Immature natural killer cell (primary cell): ENCODE measurements at regions not wholly inside any gene's neighbourhood (a gene's known extent, or its start where the extent isn't known, plus 50 kb on each side); places are given as distances from the start of the nearest gene placed in this dataset.

Experiments used
- DNase-seq, 3 donors: peaks; one replicate each; pipeline ENCODE4 v3.0.0; 2022; ENCODE audit warnings: mixed read lengths in 1 of 3
- H3K27ac Mint-ChIP-seq, 6 donors: one replicate each; pipeline ENCODE4 v1.8.0; 2020; ENCODE audit warnings: mixed read lengths in 6 of 6, mild to moderate bottlenecking in 5 of 6, inconsistent platforms in 4 of 6, moderate library complexity in 3 of 6
- H3K27me3 Mint-ChIP-seq, 3 donors: one replicate each; pipeline ENCODE4 v1.8.0; 2020 to 2021; ENCODE audit warnings: low read depth in 3 of 3, mild to moderate bottlenecking in 3 of 3, mixed read lengths in 3 of 3, moderate library complexity in 3 of 3, inconsistent platforms in 1 of 3
- H3K36me3 Mint-ChIP-seq, 3 donors: one replicate each; pipeline ENCODE4 v1.8.0; 2020; ENCODE audit warnings: mixed read lengths in 3 of 3, inconsistent platforms in 2 of 3, mild to moderate bottlenecking in 2 of 3
- H3K4me1 Mint-ChIP-seq, 2 donors: one replicate each; pipeline ENCODE4 v1.8.0; 2020; ENCODE audit warnings: inconsistent platforms in 2 of 2, mild to moderate bottlenecking in 2 of 2, mixed read lengths in 2 of 2, moderate library complexity in 1 of 2
- H3K4me3 Mint-ChIP-seq, 5 donors: one replicate each; pipeline ENCODE4 v1.8.0; 2020; ENCODE audit warnings: mild to moderate bottlenecking in 5 of 5, mixed read lengths in 5 of 5, inconsistent platforms in 3 of 5, moderate library complexity in 3 of 5
- H3K9me3 Mint-ChIP-seq, 6 donors: one replicate each; pipeline ENCODE4 v1.8.0; 2020; ENCODE audit warnings: mild to moderate bottlenecking in 6 of 6, mixed read lengths in 6 of 6, inconsistent platforms in 4 of 6, moderate library complexity in 3 of 6

DNA sequence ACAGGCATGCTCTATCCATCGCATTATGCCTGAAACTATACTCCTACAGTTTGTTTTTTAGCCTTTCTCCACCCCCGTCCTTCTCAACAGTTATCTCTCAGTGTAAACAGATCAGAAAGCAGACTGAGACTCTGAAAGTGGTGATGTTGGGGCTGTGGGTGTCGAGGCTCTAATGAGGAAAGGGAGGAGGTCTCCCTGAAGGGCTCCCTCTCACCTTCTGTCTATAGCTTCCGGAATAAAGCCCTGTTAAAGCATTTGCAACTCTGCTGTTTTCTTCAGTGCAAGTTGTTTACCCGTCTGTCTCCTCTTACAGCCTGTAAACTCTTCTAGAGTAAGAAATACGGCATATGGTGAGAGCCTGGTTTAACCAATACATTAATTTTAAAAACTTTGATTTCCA, 136.7 kb upstream of the SYT4 start:
- Mint-ChIP-seq H3K4me3 (no peak overlapping the region), H3K9me3 (peaks cover 0 to 19% (median 5%) of the 10 kb centered on the region in 6 donors), H3K27me3 (peaks cover 0 to 4% (median 0%) of the 10 kb centered on the region in 3 donors), H3K27ac (no peak overlapping the region), H3K4me1 (no peaks in the 10 kb centered on the region), H3K36me3 (no peaks in the 10 kb centered on the region)
- no peak for DNase-seq

DNA sequence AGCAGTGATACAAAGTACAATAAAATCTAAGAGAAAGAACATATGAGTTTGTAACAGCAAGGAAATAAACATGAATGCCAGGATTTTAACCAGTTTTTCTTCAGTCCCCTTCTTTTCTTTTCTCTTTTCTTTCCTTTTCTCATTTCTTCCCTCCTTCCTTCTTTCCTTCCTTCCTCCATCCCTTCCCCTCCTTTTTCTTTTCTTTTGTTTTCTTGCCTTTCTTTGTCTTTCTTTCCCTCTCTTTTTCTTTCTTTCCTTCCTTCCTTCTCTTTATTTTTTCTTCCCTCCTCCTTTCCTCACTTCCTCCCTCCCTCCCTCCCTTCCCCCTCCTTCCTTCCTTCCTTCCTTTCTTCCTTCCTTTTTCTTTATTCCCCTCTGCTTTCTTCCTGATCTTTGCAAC, 142.8 kb upstream of the SYT4 start:
- no peak overlapping the region for H3K27ac Mint-ChIP-seq
- no peak overlapping the region for H3K4me3 Mint-ChIP-seq
- DNase-seq: no peak
- peaks cover 0 to 2% (median 1%) of the 10 kb centered on the region in 3 donors for H3K27me3 Mint-ChIP-seq
- H3K4me1 Mint-ChIP-seq: no peaks in the 10 kb centered on the region
- no peaks in the 10 kb centered on the region for H3K36me3 Mint-ChIP-seq
- H3K9me3 Mint-ChIP-seq: peaks cover 1 to 14% (median 3%) of the 10 kb centered on the region in 6 donors

DNA sequence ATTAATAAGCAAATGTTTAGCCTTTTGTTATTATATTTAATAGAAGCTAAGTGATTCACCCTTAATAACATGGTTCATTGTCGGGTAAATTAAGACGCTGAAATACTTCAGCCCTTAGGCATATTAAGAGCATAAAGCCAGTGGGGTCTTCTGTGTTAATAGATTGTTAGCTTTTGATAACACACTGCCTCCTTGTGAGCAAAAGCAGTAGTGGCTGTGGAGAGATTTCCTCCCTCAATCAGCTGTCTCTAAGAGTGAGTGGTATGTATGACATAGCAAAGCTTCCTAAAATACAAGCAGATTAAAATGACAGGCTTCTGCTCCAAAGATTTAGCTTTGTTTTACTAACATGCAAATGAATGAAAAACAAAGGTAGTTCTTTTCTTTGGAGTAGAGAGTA, 143.7 kb upstream of the SYT4 start:
- H3K27me3 Mint-ChIP-seq: peaks cover 0 to 2% (median 0%) of the 10 kb centered on the region in 3 donors
- peaks cover 1 to 17% (median 4%) of the 10 kb centered on the region in 6 donors for H3K9me3 Mint-ChIP-seq
- no peaks in the 10 kb centered on the region for H3K4me1 Mint-ChIP-seq
- H3K36me3 Mint-ChIP-seq: no peaks in the 10 kb centered on the region
- no peak overlapping the region for H3K27ac Mint-ChIP-seq
- DNase-seq: no peak
- H3K4me3 Mint-ChIP-seq: no peak overlapping the region

DNA sequence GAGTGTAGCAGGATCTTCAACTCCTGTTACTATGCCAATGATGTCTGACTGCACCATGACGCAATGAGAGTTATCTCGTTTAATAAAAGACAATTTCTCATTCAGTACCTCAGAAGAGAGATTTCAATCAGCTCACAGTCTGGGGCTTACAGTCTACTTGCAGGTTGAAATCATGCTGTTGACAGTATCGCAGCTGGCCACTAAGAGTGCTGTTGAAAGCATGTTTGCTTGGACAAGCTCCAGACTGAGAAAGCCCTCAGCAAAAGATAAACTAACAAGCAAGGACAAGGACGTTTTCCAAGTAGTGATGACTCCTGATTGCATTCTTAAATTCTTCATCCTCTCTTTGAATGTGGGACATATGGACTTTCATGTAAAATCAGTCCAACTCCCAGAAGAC, 145.2 kb upstream of the SYT4 start:
- Mint-ChIP-seq H3K9me3 (peaks cover 1 to 19% (median 5%) of the 10 kb centered on the region in 6 donors), H3K4me1 (no peaks in the 10 kb centered on the region), H3K27me3 (peaks cover 0 to 2% (median 0%) of the 10 kb centered on the region in 3 donors), H3K27ac (no peak overlapping the region), H3K4me3 (no peak overlapping the region), H3K36me3 (no peaks in the 10 kb centered on the region)
- DNase-seq: no peak

DNA sequence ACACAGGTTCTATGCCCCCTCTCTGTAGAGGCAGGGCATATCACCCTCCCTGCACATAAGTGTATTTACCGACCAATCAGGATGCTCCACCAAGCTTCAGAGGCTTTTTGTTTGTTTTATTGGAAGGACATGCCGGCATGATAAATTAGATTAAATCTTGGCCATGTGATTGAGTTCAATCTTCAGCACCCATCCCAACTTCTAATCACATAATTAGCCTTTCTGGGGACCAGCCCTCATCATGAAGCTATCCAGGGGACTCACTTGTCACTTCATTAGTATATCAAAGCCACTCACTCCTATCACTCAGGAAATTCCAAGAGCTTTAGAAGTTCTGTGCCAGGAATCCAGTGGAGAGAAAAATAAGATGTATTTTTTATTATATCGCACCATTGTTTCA, 158.6 kb upstream of the SYT4 start:
- no peak for DNase-seq
- peaks cover 0 to 4% (median 0%) of the 10 kb centered on the region in 3 donors for H3K36me3 Mint-ChIP-seq
- H3K27ac Mint-ChIP-seq: no peak overlapping the region
- H3K9me3 Mint-ChIP-seq: peaks cover 17 to 29% (median 20%) of the 10 kb centered on the region in 6 donors
- H3K27me3 Mint-ChIP-seq: peaks cover 1 to 5% (median 1%) of the 10 kb centered on the region in 3 donors
- no peak overlapping the region for H3K4me3 Mint-ChIP-seq
- H3K4me1 Mint-ChIP-seq: no peaks in the 10 kb centered on the region

DNA sequence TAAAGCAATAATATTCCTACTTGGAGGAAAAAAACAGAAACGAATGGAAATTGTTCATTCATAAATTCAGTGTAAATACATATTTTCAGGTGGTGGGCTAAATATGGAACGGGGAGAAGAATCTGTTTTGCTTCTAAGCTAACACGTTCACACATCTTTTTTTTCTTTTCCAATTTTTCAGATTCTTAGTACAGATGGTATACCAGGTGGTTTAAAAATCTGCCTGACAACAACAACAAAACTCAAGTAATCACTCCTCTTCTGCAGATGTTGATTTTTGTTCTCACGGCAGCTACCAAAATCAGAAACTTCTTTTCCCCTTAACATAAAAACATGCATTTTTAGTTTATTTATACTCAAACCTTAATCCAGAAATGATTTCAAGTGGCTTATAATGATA, 164.8 kb upstream of the SYT4 start:
- peaks cover 11 to 26% (median 18%) of the 10 kb centered on the region in 6 donors for H3K9me3 Mint-ChIP-seq
- peaks cover 0 to 4% (median 0%) of the 10 kb centered on the region in 3 donors for H3K36me3 Mint-ChIP-seq
- peaks cover 0 to 3% (median 0%) of the 10 kb centered on the region in 3 donors for H3K27me3 Mint-ChIP-seq
- H3K27ac Mint-ChIP-seq: no peak overlapping the region
- no peaks in the 10 kb centered on the region for H3K4me1 Mint-ChIP-seq
- DNase-seq: no peak
- no peak overlapping the region for H3K4me3 Mint-ChIP-seq

DNA sequence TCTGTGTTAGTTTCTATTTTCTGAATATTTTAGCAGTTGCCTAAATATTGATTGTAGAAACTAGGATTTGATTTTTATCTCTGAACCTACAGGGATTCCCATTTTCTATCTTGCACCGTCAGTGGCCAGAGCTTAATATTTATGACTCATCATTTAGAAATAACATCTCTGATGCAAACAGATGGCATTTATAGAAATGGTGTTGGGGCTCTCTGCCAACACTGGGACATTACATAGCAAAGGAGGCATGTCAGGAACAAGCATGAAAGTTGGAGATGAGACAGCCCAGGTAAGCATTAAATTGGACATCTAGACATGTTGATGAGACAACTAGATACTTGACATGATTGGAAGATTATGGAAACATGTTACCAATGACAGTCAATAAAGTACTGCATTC, 165.3 kb upstream of the SYT4 start:
- Mint-ChIP-seq H3K4me1 (no peaks in the 10 kb centered on the region), H3K9me3 (peaks cover 11 to 26% (median 18%) of the 10 kb centered on the region in 6 donors), H3K4me3 (no peak overlapping the region), H3K36me3 (peaks cover 0 to 4% (median 0%) of the 10 kb centered on the region in 3 donors), H3K27ac (no peak overlapping the region), H3K27me3 (peaks cover 0 to 2% (median 0%) of the 10 kb centered on the region in 3 donors)
- no peak for DNase-seq

DNA sequence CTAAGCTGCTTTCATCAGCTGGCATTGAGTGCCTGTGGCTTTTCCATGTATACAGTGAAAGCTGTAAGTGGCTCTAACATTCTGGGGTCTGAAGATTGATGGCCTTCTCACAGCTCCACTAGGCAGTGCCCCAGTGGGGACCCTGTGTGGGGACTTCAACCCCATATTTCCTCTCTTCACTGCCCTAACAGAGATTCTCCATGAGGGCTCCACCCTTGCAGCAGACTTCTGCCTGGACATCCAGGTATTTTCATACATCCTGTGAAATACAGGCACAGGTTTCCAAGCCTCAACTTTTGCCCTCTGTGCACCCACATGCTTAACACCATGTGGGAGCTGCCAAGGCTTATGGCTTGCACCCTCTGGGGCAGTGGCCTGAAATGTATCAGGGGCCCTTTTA, 188.2 kb upstream of the SYT4 start:
- Mint-ChIP-seq H3K27me3 (peaks cover 0 to 5% (median 0%) of the 10 kb centered on the region in 3 donors), H3K27ac (no peak overlapping the region), H3K4me1 (no peaks in the 10 kb centered on the region), H3K9me3 (peaks cover 10 to 37% (median 25%) of the 10 kb centered on the region in 6 donors), H3K36me3 (no peaks in the 10 kb centered on the region), H3K4me3 (no peak overlapping the region)
- DNase-seq: no peak

DNA sequence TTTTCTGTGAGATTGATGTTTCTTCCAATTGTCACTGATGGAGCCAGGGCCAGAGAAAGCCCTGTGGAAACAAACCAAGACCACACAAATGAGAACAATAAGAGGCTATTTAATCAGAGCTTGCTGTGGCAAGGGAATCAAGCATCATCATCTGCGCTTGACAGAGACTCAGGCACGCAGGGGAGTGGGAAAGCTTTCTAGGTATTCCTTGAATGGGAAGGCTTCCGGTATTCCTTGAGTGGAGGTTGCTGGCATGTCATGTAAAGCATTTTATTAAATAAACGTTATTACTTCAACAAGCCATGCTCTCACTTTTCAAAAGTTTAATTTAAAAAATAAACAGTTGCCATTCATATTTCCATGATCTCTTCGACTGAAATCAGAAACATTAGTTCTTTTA, 194.6 kb upstream of the SYT4 start:
- H3K4me3 Mint-ChIP-seq: no peak overlapping the region
- H3K4me1 Mint-ChIP-seq: no peaks in the 10 kb centered on the region
- no peak for DNase-seq
- peaks cover 0 to 3% (median 0%) of the 10 kb centered on the region in 3 donors for H3K36me3 Mint-ChIP-seq
- peaks cover 0 to 14% (median 11%) of the 10 kb centered on the region in 6 donors for H3K9me3 Mint-ChIP-seq
- no peak overlapping the region for H3K27ac Mint-ChIP-seq
- peaks cover 0 to 3% (median 0%) of the 10 kb centered on the region in 3 donors for H3K27me3 Mint-ChIP-seq

DNA sequence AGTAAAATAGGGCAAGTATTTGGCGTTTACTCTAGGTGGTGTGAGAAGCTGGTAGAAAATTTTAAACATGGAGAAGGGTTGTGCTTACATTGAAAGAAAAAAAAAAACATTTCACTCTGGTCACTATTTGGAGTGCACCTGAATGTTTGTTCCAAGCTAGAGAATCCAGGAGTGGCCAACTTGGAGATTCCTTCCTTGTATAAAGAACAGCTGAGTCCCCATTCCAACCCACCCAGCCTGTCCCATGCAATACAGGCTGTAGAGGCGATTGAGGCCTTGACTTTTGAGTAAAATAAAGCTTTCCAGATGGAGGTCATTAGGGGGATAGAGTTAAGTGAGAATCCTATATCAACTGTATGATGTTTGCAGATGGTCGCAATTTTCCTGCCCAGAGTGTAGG, 203.8 kb upstream of the SYT4 start:
- Mint-ChIP-seq H3K9me3 (peaks cover 0 to 6% (median 3%) of the 10 kb centered on the region in 6 donors), H3K27me3 (no peaks in the 10 kb centered on the region), H3K27ac (no peak overlapping the region), H3K4me1 (no peaks in the 10 kb centered on the region), H3K36me3 (no peaks in the 10 kb centered on the region), H3K4me3 (no peak overlapping the region)
- no peak for DNase-seq

DNA sequence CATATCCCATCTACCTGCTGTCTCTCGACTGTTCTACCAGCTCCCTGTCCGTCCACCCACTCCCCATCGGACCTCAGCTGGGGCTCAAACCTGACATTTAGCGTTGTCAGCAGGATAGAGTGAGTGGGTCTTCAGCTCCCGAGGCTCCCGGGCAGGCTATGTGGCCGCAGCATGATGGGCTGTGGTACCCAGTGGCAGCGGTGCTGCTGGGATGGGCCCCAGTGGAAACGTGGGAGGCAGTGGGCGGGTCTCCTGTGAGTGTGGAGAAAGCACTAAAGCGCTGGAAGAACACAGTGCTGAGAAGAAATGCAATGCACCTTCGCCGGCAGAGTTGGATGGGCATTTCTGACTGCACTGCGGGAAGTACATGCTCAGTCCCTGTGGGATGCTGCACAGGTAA, 204.8 kb upstream of the SYT4 start:
- Mint-ChIP-seq H3K27ac (no peak overlapping the region), H3K4me3 (no peak overlapping the region), H3K9me3 (peaks cover 4 to 10% (median 5%) of the 10 kb centered on the region in 6 donors), H3K4me1 (no peaks in the 10 kb centered on the region), H3K27me3 (no peaks in the 10 kb centered on the region), H3K36me3 (no peaks in the 10 kb centered on the region)
- DNase-seq: no peak

DNA sequence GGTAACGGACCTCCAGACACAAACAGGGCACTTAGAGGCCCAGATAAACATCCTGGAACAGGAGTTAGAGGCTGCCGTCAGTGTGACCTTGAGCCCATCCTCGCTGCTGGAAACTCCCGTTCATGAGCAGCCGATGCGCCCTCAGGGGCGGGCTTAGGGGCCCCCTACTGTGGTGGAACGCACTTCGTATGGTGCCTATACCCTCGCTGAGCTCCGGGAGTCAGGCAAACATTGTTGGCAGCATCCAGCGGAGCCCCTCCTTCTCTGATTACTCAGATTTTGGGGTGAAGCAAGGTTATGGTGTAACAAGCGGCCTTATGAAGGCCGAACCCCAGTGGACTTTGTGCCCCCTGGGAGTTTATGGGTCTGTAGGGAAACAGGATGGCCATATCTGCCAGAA, 205.3 kb upstream of the SYT4 start:
- H3K4me1 Mint-ChIP-seq: no peaks in the 10 kb centered on the region
- H3K27me3 Mint-ChIP-seq: no peaks in the 10 kb centered on the region
- DNase-seq: no peak
- no peaks in the 10 kb centered on the region for H3K36me3 Mint-ChIP-seq
- H3K9me3 Mint-ChIP-seq: peaks cover 3 to 10% (median 5%) of the 10 kb centered on the region in 6 donors
- H3K4me3 Mint-ChIP-seq: no peak overlapping the region
- H3K27ac Mint-ChIP-seq: no peak overlapping the region

DNA sequence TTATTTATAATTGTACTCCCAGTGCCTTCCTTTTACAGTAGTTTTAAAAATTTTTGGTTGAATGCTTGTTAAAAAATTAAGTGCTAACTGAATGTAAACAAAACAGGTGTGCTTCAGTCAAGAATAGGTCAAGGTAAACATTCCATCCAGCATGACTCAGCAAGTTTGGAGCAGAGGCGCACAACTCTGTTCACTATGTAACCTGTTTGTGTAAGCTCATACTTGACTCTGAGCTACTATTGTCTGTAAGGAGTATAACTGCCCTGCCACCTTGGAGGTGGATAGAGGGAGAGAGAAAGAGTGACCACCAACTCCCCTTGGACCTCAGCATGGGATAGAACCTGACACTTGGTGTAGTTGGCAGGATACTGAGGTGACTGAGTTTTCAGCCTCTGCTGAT, 207.4 kb upstream of the SYT4 start:
- Mint-ChIP-seq H3K27ac (no peak overlapping the region), H3K9me3 (peaks cover 3 to 10% (median 6%) of the 10 kb centered on the region in 6 donors), H3K36me3 (no peaks in the 10 kb centered on the region), H3K27me3 (no peaks in the 10 kb centered on the region), H3K4me1 (no peaks in the 10 kb centered on the region), H3K4me3 (no peak overlapping the region)
- no peak for DNase-seq

DNA sequence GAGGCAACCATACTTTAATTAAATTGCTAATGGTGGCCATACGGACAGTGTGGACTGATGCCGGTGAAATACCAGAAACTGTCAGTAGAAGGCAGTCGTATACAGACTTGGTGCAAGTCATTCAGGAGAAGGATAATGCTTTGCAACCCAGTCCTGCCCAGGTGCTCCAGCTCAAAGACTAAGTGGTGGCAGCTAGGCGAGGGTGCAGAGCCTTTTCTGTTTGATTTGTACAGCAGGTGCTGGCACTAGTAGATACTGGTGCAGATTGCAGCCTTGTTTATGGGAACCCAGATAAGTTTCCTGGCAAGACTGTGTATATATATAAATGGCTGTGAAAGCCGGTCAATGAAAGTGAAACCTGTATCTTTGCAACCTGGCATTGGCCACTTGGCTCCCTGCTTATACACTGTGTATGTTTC, 208.3 kb upstream of the SYT4 start:
- no peak for DNase-seq
- H3K27ac Mint-ChIP-seq: no peak overlapping the region
- no peaks in the 10 kb centered on the region for H3K36me3 Mint-ChIP-seq
- H3K9me3 Mint-ChIP-seq: peaks cover 3 to 10% (median 6%) of the 10 kb centered on the region in 6 donors
- H3K4me3 Mint-ChIP-seq: no peak overlapping the region
- no peaks in the 10 kb centered on the region for H3K4me1 Mint-ChIP-seq
- H3K27me3 Mint-ChIP-seq: no peaks in the 10 kb centered on the region

DNA sequence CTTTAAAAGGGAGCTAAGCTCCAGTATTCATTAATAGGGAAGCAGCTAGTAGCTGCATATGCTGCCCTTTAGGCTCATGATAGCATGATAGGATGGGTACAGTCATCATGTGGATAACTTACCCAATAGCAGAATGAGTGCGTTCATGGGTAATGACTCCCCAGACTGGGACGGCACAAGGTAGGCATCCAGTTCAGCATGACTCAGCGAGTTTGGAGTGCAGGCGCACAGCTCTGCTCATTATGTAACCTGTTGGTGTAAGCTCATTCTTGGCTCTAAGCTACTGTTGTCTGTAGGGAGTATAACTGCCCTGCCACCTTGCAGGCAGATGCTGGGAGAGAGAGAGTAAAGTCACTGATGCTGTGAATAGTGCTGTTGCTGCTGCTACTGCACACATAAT, 209.2 kb upstream of the SYT4 start:
- Mint-ChIP-seq H3K27me3 (no peaks in the 10 kb centered on the region), H3K4me1 (no peaks in the 10 kb centered on the region), H3K4me3 (no peak overlapping the region), H3K27ac (no peak overlapping the region), H3K36me3 (no peaks in the 10 kb centered on the region), H3K9me3 (peaks cover 0 to 10% (median 5%) of the 10 kb centered on the region in 6 donors)
- DNase-seq: no peak
